ENCODE measurements at regions not wholly inside any gene's neighbourhood (a gene's known extent, or its start where the extent isn't known, plus 50 kb on each side); places are given as distances from the start of the nearest gene placed in this dataset.

DNA sequence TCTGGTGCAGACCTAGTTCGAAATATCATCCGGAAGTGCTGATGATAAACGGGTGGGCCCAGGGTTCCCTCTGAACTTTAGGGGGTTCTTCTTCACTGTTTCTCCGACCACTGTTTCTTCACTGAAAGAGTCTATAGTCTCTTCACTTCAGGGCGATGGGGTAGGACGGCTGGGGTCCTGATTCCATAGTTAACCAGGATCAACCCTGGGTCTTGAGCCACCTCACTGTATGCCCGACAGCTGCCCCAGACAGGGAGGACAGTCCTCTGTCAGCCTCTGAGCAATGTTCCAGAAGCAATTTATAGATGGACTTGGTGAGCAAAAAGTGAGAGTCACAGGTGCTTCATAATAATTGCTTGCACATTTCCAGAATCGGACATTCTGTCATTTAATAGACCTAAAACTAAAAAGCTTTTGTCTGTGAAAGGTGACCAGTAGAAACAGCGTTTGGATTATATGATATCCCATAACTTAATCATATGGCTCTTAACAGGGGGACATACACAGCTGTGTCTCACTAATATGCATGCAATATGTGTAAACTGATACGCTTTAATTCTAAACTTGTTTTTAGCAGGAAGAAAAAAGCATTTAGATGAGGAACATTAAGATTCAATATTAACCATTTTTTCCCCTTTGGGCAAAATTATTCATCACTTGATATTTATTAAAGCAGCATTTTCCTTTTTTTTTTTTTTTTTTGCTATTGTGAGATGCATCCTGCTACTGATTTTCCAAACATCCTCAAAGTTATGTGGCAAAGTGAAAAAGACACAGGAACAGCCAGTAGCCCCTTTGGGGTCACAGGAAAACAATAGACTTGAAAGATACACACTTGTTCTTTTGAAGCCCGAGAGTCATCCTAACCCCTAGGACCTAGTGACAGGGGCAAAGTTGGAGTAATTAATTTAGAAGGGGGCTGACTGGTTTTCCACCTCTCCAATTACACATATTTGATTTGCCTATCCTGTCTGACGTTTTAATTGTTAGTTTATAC is 277.0 kb downstream of the ZNF536 start:
- no peak for DNase-seq

DNA sequence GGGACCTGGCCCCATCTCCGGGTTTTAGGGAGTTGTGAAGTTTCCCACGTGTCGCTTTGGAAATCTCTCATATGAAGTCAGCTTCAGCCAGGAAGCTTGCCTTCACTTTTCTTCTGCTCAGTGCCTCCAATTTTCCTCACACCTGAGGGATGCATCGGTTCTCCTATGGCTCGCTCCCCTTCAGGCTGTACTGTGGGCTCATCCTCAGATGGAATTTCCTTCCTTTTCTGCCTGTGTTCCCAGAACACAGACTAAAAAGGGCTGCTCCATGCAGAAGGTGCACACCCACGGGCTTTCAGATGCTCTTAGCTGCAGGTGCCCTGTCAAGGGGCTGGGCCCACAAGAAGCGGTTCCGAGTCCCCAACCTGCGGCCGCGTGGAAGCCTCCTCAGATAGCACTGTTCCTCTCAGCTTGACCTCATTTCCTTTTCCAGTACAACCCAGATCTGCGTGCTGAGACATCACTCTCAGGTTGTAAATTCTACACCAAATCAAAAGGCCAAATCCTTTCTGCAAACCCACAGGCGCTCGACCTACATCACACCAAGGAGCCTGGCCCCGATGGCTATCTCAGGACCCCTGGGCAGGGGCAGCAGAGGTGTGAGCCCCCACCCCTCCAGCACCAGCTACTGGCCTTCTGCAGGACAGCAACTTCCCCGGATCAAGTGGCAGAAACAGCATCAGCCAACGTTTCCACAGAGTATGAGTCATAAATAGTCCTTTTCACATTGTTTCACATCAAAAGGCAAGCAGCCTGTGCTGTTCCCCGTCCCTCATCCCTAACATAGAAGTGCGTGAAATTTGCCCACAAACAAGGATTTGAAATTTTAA is 275.9 kb downstream of the ZNF536 start:
- no peak for DNase-seq

GRCh38 chr19:30646806-30647205 is 274.6 kb downstream of the ZNF536 start:
- no peak for DNase-seq

DNA sequence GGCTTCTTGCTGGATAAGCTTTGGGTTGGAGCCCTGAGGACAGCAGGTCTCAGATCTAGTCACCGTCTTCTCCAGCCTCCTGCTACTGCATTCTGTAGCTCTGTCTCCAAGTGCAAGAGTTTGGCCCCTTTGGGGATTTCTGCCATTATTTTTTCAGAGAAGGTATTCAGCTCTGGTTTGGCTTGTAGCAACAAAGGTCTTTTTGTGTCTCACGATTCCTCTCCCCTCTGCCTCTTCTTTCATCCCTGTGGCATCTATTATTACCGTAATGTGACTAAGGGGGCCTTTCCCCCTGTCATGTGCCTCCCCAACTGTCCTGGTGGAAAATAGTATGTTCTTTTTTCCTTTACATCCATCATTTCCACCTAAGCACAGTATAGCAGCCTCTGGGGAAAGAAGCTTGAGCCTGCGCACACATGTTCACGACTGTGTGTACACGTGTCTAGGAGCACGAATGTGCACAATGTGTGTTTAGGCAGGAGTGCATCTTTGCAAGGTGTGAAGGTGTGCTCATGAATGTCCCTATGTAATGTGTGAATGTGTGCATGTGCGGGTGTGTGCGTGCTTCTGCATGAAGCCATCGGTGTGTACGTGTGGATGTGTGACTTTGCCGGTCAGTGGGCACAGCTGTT is 273.9 kb downstream of the ZNF536 start:
- no peak for DNase-seq

- DNase-seq, result no peak
Measured at GRCh38 chr19:30640252-30640965, 268.2 kb downstream of the ZNF536 start.

- no peak for DNase-seq
Measured at GRCh38 chr19:30638889-30639288, 266.7 kb downstream of the ZNF536 start.

GRCh38 chr19:30637926-30638325 is 265.7 kb downstream of the ZNF536 start:
- no peak for DNase-seq

GRCh38 chr19:30634996-30635975 is 263.1 kb downstream of the ZNF536 start:
- no peak for DNase-seq

- no peak for DNase-seq
Measured at GRCh38 chr19:30634131-30634830, 262.1 kb downstream of the ZNF536 start.

DNA sequence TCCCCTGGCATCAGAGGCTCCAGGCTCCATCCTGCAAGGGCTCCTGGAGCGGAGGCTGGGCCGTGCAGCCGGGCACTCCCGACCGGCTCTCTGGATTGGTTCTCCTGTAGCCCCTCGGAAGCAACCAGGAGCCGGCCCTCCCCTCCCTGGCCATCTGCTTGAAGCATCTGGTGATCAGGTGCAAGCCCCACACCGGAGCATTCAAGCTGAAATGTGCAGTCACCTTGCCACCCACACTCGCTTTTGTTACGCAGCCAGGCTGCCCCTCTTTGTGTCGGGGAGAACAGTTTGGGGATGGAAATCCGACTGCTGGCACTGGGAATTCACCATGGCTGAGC is 258.8 kb downstream of the ZNF536 start:
- no peak for DNase-seq

DNA sequence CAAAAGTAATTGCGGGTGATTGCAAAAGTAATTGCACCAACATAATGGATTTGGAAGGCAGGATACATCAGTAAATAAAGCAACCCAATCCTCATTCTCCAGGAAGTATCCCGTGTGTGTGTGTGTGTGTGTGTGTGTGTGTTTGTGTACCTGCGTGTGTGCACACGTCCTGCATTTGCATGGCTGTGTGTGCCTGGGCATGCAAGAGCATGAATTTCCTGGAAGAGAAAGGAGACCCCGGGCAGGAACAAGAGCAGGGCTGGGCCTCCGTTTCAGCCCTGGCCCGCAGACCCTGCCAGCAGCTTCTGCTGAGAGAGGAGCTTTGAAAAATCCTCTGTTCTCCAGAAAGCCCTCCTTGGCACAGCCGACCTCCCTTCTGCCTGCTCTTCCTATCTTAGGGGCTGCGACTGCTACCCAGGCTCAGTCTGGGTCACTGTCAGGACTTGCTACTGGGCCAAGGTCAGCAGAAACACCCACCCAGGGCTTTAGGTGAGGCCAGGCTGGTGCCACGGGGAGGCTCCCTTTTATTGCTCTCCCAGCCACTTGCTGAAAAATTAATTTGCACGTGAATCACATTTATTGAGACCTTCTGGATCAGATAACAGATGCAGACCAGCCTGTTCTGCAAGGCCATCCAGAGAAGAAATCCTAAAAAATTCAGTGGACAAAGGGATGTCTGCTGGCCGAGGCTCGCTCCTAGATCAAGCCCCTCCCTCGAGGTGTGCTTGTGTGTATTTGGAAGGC is 258.3 kb downstream of the ZNF536 start:
- DNase-seq, result no peak

- no peak for DNase-seq
Measured at GRCh38 chr19:30629086-30629485, 256.9 kb downstream of the ZNF536 start.

DNA sequence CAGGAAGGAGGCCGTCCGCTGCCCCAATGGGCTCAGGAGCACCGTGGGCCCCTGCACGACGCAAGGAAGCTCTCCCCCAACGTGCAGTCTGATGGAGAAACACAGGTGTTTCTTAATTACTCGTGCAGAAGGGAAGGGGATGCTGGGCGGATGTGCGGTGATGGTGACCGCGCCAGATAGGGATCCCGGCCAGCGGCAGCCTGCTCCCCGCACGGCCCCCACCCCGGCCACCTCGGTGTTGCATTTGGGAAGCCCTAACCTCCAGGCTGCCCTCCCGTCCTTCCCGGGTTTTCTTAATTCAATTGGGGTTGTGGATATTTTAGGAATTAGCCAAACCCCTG is 254.4 kb downstream of the ZNF536 start:
- DNase-seq, result no peak

- DNase-seq, result no peak
Measured at GRCh38 chr19:30625947-30626625, 253.9 kb downstream of the ZNF536 start.

DNA sequence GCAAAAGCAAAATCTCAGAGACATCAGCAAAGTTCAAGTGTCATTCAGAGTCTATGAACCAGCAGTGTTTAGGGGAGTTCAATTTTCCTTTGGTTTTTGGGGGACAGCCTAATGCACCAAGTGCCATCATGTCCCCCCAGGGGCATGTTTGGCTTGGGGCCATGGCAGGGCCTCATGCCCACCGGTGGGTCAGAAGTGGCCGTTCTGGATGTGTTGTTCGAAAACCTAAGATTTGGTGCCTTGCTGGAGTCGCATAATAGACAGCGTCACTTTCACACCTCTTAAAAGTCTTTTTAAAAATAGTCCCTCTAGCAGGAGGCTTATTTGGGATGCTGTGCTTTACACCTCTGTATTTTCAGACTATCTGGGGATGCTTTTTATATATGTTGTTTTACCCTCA is 250.1 kb downstream of the ZNF536 start:
- DNase-seq, result no peak

DNA sequence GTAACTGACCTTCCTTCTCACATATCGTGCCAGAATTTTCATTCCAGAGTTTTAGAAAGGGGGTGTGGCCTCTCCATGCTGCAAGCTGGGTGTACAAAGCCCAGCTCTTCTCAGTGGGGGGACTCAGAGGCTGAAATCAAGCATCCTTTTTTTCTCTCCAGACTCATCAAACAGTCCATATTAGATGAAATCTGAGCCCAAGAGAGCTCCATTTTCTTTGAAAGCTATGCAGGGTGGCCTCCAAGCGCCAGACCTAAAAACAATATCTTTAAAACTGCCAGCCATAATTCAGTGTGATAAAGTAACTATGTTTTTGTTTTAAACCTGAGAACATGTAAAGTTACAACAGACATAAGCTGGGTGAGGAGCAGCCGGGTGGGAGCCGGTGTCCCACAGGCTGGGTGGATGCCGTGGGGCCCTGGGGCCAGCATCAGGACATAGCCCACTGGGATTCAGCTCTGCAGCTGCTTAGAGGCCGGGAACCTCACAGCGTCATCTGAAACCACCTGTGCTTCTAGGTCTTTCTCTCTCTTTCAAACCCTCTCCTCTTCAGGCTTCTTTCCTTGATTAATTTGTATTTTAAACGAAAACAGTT is 249.2 kb downstream of the ZNF536 start:
- DNase-seq, result no peak

GRCh38 chr19:30620354-30620753 is 248.2 kb downstream of the ZNF536 start:
- no peak for DNase-seq

DNA sequence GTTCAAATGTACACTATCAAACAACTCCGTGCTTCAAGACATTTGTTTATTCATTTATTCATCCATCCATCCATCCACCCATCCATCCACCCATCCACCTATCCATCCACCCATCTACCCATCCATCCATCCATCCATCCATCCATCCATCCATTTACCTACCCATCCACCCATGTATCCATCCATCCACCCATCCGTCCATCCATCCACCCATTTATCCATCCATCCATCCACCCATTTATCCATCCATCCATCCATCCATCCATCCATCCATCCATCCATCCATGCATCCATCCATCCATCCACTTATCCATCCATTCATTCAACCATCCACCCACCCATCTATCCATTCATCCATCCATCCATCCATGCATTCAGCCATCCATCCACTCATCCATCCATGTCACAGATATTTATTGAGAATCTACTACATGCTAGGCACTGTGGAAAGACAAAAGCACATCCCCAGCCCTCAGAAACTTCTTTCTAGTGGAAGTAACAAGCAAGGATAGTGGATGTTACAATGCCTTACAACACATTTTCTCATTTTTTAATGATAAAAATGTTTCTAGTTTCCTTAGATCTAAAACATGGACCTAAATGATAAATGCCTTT is 237.6 kb downstream of the ZNF536 start:
- no peak for DNase-seq

DNA sequence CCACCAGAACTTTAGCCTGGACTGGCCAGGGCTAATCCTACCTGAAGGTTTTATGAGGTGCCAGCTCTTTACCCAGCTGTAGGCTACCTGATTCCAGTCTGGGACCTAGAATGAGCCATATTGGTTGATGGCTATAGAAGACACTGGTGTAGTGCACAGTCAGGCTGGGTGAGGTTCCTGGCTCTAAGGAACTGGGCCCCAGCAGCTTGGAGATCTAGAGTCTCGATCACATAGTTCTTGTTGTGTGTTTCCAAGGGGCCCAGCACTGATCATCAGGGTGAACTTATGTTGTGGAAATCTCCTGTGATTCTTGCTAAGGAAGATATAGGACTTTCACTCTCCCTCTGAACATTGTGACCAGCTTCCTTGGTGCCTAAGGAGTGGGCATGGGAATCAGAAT is 236.3 kb downstream of the ZNF536 start:
- DNase-seq, result no peak

Data from stimulated activated CD4-positive, alpha-beta T cell treated with anti-CD3 and anti-CD28 coated beads, Interleukin-2, amount 100 ng/mL, for 24 hours (primary cell).